Tibial nerve (tissue), 4 donors: ENCODE measurements at regions not wholly inside any gene's neighbourhood (a gene's known extent, or its start where the extent isn't known, plus 50 kb on each side); places are given as distances from the start of the nearest gene placed in this dataset.

Source experiments
- EP300 ChIP-seq, 2 donors: sonication (generic); formaldehyde crosslinking; IDR thresholded peaks; one replicate each; pipeline ENCODE4 v1.6.1; 2017; ENCODE audit warnings: antibody characterized with exemption in 2 of 2, mild to moderate bottlenecking in 1 of 2
- POLR2A ChIP-seq, 2 donors: fragments of 450-650 bp; IDR thresholded peaks; one replicate each; pipeline ENCODE4 v1.6.1; 2017; ENCODE audit warnings: antibody characterized with exemption in 2 of 2, mild to moderate bottlenecking in 2 of 2, moderate library complexity in 2 of 2
- TF ChIP-seq, protein P1 (sequence below), 5 experiments: fragments of 200-600 bp in 3 of 5; fragments of 450-650 bp in 2 of 5; sonication (generic) in 3 of 5; IDR thresholded peaks; one replicate each; pipeline ENCODE4 v1.5.1; 2016 to 2019; ENCODE audit warnings: antibody characterized with exemption in 5 of 5, mild to moderate bottlenecking in 3 of 5, moderate library complexity in 2 of 5

DNA sequence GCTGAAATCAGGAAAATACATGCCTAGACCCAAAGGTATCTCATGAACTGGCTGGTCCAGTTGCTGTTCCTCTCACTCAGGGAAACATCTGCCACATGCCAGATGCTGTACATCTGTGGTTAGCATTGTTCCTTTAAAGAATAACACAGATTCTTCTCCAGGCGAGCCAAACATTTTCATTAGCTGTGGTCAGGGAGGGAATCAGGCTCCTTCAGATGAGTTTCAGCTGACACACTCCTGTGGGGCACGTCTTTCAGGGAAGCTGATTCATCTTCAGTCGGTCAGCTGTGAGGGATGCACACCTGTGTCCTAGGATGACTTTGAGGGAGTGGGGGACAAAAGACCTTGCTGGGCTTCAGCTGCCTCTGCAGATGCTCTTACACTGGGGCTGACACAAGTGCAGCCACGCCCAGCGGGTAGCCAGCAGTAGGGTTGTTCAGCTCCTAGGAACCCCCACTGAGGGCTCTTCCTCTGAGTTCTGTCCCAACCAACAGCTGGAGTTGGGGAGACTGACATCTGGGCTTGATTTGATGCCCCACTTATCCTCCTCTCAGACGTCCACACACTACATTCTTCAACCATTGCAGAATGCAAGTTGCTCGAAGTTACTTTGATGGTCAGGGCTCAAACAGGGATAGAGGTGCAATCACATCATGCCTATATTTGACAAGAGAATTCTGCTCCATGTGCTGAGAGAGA, 155.0 kb downstream of the NUAK1 start:
- TF ChIP-seq POLR2A (IDR thresholded peaks at IDR 0.05) (no peak), EP300 (IDR thresholded peaks at IDR 0.05) (no peak)
- TF ChIP-seq, protein P1, sequence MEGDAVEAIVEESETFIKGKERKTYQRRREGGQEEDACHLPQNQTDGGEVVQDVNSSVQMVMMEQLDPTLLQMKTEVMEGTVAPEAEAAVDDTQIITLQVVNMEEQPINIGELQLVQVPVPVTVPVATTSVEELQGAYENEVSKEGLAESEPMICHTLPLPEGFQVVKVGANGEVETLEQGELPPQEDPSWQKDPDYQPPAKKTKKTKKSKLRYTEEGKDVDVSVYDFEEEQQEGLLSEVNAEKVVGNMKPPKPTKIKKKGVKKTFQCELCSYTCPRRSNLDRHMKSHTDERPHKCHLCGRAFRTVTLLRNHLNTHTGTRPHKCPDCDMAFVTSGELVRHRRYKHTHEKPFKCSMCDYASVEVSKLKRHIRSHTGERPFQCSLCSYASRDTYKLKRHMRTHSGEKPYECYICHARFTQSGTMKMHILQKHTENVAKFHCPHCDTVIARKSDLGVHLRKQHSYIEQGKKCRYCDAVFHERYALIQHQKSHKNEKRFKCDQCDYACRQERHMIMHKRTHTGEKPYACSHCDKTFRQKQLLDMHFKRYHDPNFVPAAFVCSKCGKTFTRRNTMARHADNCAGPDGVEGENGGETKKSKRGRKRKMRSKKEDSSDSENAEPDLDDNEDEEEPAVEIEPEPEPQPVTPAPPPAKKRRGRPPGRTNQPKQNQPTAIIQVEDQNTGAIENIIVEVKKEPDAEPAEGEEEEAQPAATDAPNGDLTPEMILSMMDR (IDR thresholded peaks at IDR 0.05), result no peak
